Vagina (tissue), 2 donors: ENCODE measurements at regions not wholly inside any gene's neighbourhood (a gene's known extent, or its start where the extent isn't known, plus 50 kb on each side); places are given as distances from the start of the nearest gene placed in this dataset.

Experiments used
- DNase-seq, 2 donors: peaks; one replicate each; pipeline ENCODE4 v3.0.0-alpha.2; 2017; ENCODE audit errors: extremely low spot score in 2 of 2
- H3K27ac ChIP-seq: fragments of 200-600 bp; sonication (generic); one replicate; pipeline ENCODE4 v1.5.1; 2019
- H3K27me3 ChIP-seq: fragments of 200-600 bp; sonication (generic); one replicate; pipeline ENCODE4 v1.5.1; 2019
- H3K36me3 ChIP-seq, 2 donors: fragments of 200-600 bp; sonication (generic); one replicate each; pipeline ENCODE4 v1.5.1; 2017 to 2019
- H3K4me1 ChIP-seq: fragments of 200-600 bp; sonication (generic); one replicate; pipeline ENCODE4 v1.5.1; 2019
- H3K4me3 ChIP-seq, 2 donors: fragments of 200-600 bp; sonication (generic); 1 replicate in 1 of 2; 2 replicates in 1 of 2; pipeline ENCODE4 v1.5.1; 2016 to 2019
- H3K9me3 ChIP-seq: fragments of 200-600 bp; sonication (generic); one replicate; pipeline ENCODE4 v1.5.1; 2019
- CTCF ChIP-seq, 3 experiments: fragments of 450-650 bp in 2 of 3; fragments of 200-600 bp in 1 of 3; sonication (generic) in 1 of 3; IDR thresholded peaks; one replicate each; pipeline ENCODE4 v1.5.1; 2017 to 2019; ENCODE audit warnings: antibody characterized with exemption in 3 of 3, mild to moderate bottlenecking in 2 of 3, moderate library complexity in 2 of 3
- POLR2A ChIP-seq, 2 donors: fragments of 450-650 bp; IDR thresholded peaks; one replicate each; pipeline ENCODE4 v1.6.1; 2017; ENCODE audit warnings: antibody characterized with exemption in 2 of 2, mild to moderate bottlenecking in 2 of 2, moderate library complexity in 2 of 2
- POLR2AphosphoS5 ChIP-seq, 2 donors: sonication (generic); formaldehyde crosslinking; IDR thresholded peaks; one replicate each; pipeline ENCODE4 v1.9.0; 2017; ENCODE audit warnings: antibody characterized with exemption in 2 of 2, mild to moderate bottlenecking in 2 of 2, low read depth in 1 of 2; ENCODE audit not compliant: insufficient read depth in 1 of 2
- intact Hi-C: fragments of 100-400 bp; cut with DNase I; formaldehyde crosslinking; loops from one replicate; pipeline ENCODE4 v1.15.1; 2023

- intact Hi-C loops, result no loop called here
- no peaks in the 10 kb centered on the region for H3K4me1 ChIP-seq
- no peak overlapping the region for H3K27ac ChIP-seq
- no peaks in the 10 kb centered on the region for H3K9me3 ChIP-seq
- no peak for TF ChIP-seq POLR2AphosphoS5 (IDR thresholded peaks at IDR 0.05; ENCODE audit: insufficient read depth in 1 of 2, low read depth in 1 of 2)
- no peak for TF ChIP-seq POLR2A (IDR thresholded peaks at IDR 0.05)
- no peak for TF ChIP-seq CTCF (IDR thresholded peaks at IDR 0.05)
- no peak for DNase-seq
- no peak overlapping the region for H3K4me3 ChIP-seq
- H3K27me3 ChIP-seq, result no peaks in the 10 kb centered on the region
- H3K36me3 ChIP-seq, result no peaks in the 10 kb centered on the region
These were observed 543.8 kb downstream of the ARL4A start for GRCh38 chr7:13231216-13231615.

GRCh38 chr7:13235436-13235835 is 548.0 kb downstream of the ARL4A start:
- no peak overlapping the region for H3K27ac ChIP-seq

GRCh38 chr7:13236026-13236425 is 548.6 kb downstream of the ARL4A start:
- no peak for DNase-seq
- Histone ChIP-seq H3K9me3 (no peaks in the 10 kb centered on the region), H3K36me3 (no peaks in the 10 kb centered on the region), H3K27ac (no peak overlapping the region), H3K27me3 (no peaks in the 10 kb centered on the region), H3K4me3 (no peak overlapping the region), H3K4me1 (no peaks in the 10 kb centered on the region)
- no peak for TF ChIP-seq CTCF (IDR thresholded peaks at IDR 0.05)
- TF ChIP-seq POLR2AphosphoS5 (IDR thresholded peaks at IDR 0.05; ENCODE audit: insufficient read depth in 1 of 2, low read depth in 1 of 2), result no peak
- TF ChIP-seq POLR2A (IDR thresholded peaks at IDR 0.05), result no peak
- intact Hi-C loops, result no loop called here

More at GRCh38 chr7:13235436-13235835, 548.0 kb downstream of the ARL4A start:
- intact Hi-C loops, result no loop called here
- Histone ChIP-seq H3K27me3 (no peaks in the 10 kb centered on the region), H3K4me1 (no peaks in the 10 kb centered on the region), H3K36me3 (no peaks in the 10 kb centered on the region), H3K4me3 (no peak overlapping the region), H3K9me3 (no peaks in the 10 kb centered on the region)
- no peak for DNase-seq
- no peak for TF ChIP-seq POLR2AphosphoS5 (IDR thresholded peaks at IDR 0.05; ENCODE audit: insufficient read depth in 1 of 2, low read depth in 1 of 2)
- TF ChIP-seq CTCF (IDR thresholded peaks at IDR 0.05), result no peak
- TF ChIP-seq POLR2A (IDR thresholded peaks at IDR 0.05), result no peak

GRCh38 chr7:13240349-13240748 is 552.9 kb downstream of the ARL4A start:
- intact Hi-C loops, result no loop called here
- Histone ChIP-seq H3K4me3 (no peak overlapping the region), H3K27me3 (no peaks in the 10 kb centered on the region), H3K36me3 (no peaks in the 10 kb centered on the region), H3K9me3 (no peaks in the 10 kb centered on the region), H3K27ac (no peak overlapping the region), H3K4me1 (no peaks in the 10 kb centered on the region)
- TF ChIP-seq POLR2AphosphoS5 (IDR thresholded peaks at IDR 0.05; ENCODE audit: insufficient read depth in 1 of 2, low read depth in 1 of 2) (no peak), CTCF (IDR thresholded peaks at IDR 0.05) (no peak), POLR2A (IDR thresholded peaks at IDR 0.05) (no peak)
- no peak for DNase-seq

GRCh38 chr7:13241416-13241815 is 554.0 kb downstream of the ARL4A start:
- Histone ChIP-seq H3K27me3 (no peaks in the 10 kb centered on the region), H3K9me3 (no peaks in the 10 kb centered on the region), H3K27ac (no peak overlapping the region), H3K4me1 (no peaks in the 10 kb centered on the region), H3K36me3 (no peaks in the 10 kb centered on the region), H3K4me3 (no peak overlapping the region)
- TF ChIP-seq CTCF (IDR thresholded peaks at IDR 0.05), result no peak
- no peak for TF ChIP-seq POLR2AphosphoS5 (IDR thresholded peaks at IDR 0.05; ENCODE audit: insufficient read depth in 1 of 2, low read depth in 1 of 2)
- no peak for TF ChIP-seq POLR2A (IDR thresholded peaks at IDR 0.05)
- DNase-seq, result no peak
- intact Hi-C loops, result no loop called here
